Vagina (tissue), 2 donors: ENCODE measurements at regions not wholly inside any gene's neighbourhood (a gene's known extent, or its start where the extent isn't known, plus 50 kb on each side); places are given as distances from the start of the nearest gene placed in this dataset.

Experiments used
- DNase-seq, 2 donors: peaks; one replicate each; pipeline ENCODE4 v3.0.0-alpha.2; 2017; ENCODE audit errors: extremely low spot score in 2 of 2
- H3K27ac ChIP-seq: fragments of 200-600 bp; sonication (generic); one replicate; pipeline ENCODE4 v1.5.1; 2019
- H3K27me3 ChIP-seq: fragments of 200-600 bp; sonication (generic); one replicate; pipeline ENCODE4 v1.5.1; 2019
- H3K36me3 ChIP-seq, 2 donors: fragments of 200-600 bp; sonication (generic); one replicate each; pipeline ENCODE4 v1.5.1; 2017 to 2019
- H3K4me1 ChIP-seq: fragments of 200-600 bp; sonication (generic); one replicate; pipeline ENCODE4 v1.5.1; 2019
- H3K4me3 ChIP-seq, 2 donors: fragments of 200-600 bp; sonication (generic); 1 replicate in 1 of 2; 2 replicates in 1 of 2; pipeline ENCODE4 v1.5.1; 2016 to 2019
- H3K9me3 ChIP-seq: fragments of 200-600 bp; sonication (generic); one replicate; pipeline ENCODE4 v1.5.1; 2019
- POLR2A ChIP-seq, 2 donors: fragments of 450-650 bp; IDR thresholded peaks; one replicate each; pipeline ENCODE4 v1.6.1; 2017; ENCODE audit warnings: antibody characterized with exemption in 2 of 2, mild to moderate bottlenecking in 2 of 2, moderate library complexity in 2 of 2
- POLR2AphosphoS5 ChIP-seq, 2 donors: sonication (generic); formaldehyde crosslinking; IDR thresholded peaks; one replicate each; pipeline ENCODE4 v1.9.0; 2017; ENCODE audit warnings: antibody characterized with exemption in 2 of 2, mild to moderate bottlenecking in 2 of 2, low read depth in 1 of 2; ENCODE audit not compliant: insufficient read depth in 1 of 2
- intact Hi-C: fragments of 100-400 bp; cut with DNase I; formaldehyde crosslinking; loops from one replicate; pipeline ENCODE4 v1.15.1; 2023
- TF ChIP-seq, protein P1 (sequence below), 3 experiments: fragments of 450-650 bp in 2 of 3; fragments of 200-600 bp in 1 of 3; sonication (generic) in 1 of 3; IDR thresholded peaks; one replicate each; pipeline ENCODE4 v1.5.1; 2017 to 2019; ENCODE audit warnings: antibody characterized with exemption in 3 of 3, mild to moderate bottlenecking in 2 of 3, moderate library complexity in 2 of 3

GRCh38 chr5:167539747-167540146 is 751.7 kb upstream of the WWC1 start:
- Histone ChIP-seq H3K4me1 (no peaks in the 10 kb centered on the region), H3K9me3 (no peaks in the 10 kb centered on the region), H3K36me3 (no peaks in the 10 kb centered on the region), H3K27ac (no peak overlapping the region), H3K27me3 (no peaks in the 10 kb centered on the region), H3K4me3 (no peak overlapping the region)
- DNase-seq, result no peak
- TF ChIP-seq, protein P1, sequence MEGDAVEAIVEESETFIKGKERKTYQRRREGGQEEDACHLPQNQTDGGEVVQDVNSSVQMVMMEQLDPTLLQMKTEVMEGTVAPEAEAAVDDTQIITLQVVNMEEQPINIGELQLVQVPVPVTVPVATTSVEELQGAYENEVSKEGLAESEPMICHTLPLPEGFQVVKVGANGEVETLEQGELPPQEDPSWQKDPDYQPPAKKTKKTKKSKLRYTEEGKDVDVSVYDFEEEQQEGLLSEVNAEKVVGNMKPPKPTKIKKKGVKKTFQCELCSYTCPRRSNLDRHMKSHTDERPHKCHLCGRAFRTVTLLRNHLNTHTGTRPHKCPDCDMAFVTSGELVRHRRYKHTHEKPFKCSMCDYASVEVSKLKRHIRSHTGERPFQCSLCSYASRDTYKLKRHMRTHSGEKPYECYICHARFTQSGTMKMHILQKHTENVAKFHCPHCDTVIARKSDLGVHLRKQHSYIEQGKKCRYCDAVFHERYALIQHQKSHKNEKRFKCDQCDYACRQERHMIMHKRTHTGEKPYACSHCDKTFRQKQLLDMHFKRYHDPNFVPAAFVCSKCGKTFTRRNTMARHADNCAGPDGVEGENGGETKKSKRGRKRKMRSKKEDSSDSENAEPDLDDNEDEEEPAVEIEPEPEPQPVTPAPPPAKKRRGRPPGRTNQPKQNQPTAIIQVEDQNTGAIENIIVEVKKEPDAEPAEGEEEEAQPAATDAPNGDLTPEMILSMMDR (IDR thresholded peaks at IDR 0.05), result no peak
- TF ChIP-seq POLR2AphosphoS5 (IDR thresholded peaks at IDR 0.05; ENCODE audit: insufficient read depth in 1 of 2, low read depth in 1 of 2), result no peak
- no peak for TF ChIP-seq POLR2A (IDR thresholded peaks at IDR 0.05)
- intact Hi-C loops, result loop anchor here (10.0 kb wide), 1 partner anchor 1225 kb away; no protein-coding TSS in a partner anchor

- no peaks in the 10 kb centered on the region for H3K36me3 ChIP-seq
- H3K4me1 ChIP-seq, result no peaks in the 10 kb centered on the region
- intact Hi-C loops, result no loop called here
- H3K27ac ChIP-seq, result no peak overlapping the region
- no peaks in the 10 kb centered on the region for H3K9me3 ChIP-seq
- no peak for DNase-seq
- H3K4me3 ChIP-seq, result no peak overlapping the region
- TF ChIP-seq, protein P1 (IDR thresholded peaks at IDR 0.05), result no peak
- no peak for TF ChIP-seq POLR2A (IDR thresholded peaks at IDR 0.05)
- no peak for TF ChIP-seq POLR2AphosphoS5 (IDR thresholded peaks at IDR 0.05; ENCODE audit: insufficient read depth in 1 of 2, low read depth in 1 of 2)
- no peaks in the 10 kb centered on the region for H3K27me3 ChIP-seq
Measured at GRCh38 chr5:167546270-167546669, 745.2 kb upstream of the WWC1 start.

- no peaks in the 10 kb centered on the region for H3K9me3 ChIP-seq
- intact Hi-C loops, result no loop called here
- H3K4me1 ChIP-seq, result no peaks in the 10 kb centered on the region
- H3K4me3 ChIP-seq, result no peak overlapping the region
- no peak for DNase-seq
- TF ChIP-seq POLR2AphosphoS5 (IDR thresholded peaks at IDR 0.05; ENCODE audit: insufficient read depth in 1 of 2, low read depth in 1 of 2), result no peak
- TF ChIP-seq POLR2A (IDR thresholded peaks at IDR 0.05), result no peak
- TF ChIP-seq, protein P1 (IDR thresholded peaks at IDR 0.05), result no peak
- H3K27ac ChIP-seq, result no peak overlapping the region
- H3K27me3 ChIP-seq, result no peaks in the 10 kb centered on the region
- no peaks in the 10 kb centered on the region for H3K36me3 ChIP-seq
Measured at GRCh38 chr5:167552356-167552755, 739.1 kb upstream of the WWC1 start.

GRCh38 chr5:167553511-167553910 is 737.9 kb upstream of the WWC1 start:
- Histone ChIP-seq H3K4me3 (no peak overlapping the region), H3K27ac (no peak overlapping the region), H3K4me1 (no peaks in the 10 kb centered on the region), H3K27me3 (no peaks in the 10 kb centered on the region), H3K36me3 (no peaks in the 10 kb centered on the region), H3K9me3 (no peaks in the 10 kb centered on the region)
- TF ChIP-seq, protein P1 (IDR thresholded peaks at IDR 0.05), result no peak
- no peak for TF ChIP-seq POLR2A (IDR thresholded peaks at IDR 0.05)
- intact Hi-C loops, result no loop called here
- DNase-seq, result no peak

DNA sequence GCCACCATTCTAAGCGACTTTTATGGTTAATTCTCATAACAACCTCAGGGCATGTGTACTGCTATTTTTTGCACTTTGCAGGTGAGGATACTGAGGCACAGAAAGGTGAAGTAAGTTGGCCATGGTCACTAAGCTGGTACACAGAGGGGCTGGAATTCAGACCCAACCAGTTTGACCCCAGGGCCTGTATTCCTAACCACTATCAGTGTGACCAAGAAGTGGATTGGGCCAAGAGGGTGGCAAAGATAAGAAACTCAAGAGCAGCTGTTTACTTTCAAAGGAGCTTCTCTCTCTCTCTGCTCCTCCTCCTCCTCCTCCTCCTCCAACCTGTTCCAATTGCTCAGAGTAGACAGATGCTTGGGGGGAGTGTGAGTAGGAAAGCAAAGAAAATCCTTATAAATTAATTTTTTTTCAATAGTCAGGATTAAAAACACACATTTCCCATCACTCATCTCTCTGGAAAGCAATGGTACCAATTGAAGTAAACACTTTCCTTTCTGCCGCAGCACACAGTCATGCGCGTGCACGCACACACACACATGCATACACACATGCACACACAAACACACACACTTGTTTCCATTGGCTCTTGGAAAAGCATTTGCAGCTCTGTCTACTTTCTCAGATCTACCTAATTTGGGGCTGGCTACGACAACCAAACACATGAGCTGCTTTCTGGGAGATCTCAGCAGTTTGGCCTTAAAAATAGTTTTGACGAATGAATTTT is 736.7 kb upstream of the WWC1 start:
- no peaks in the 10 kb centered on the region for H3K27me3 ChIP-seq
- no peak for DNase-seq
- intact Hi-C loops, result no loop called here
- no peak overlapping the region for H3K4me3 ChIP-seq
- no peak overlapping the region for H3K27ac ChIP-seq
- no peaks in the 10 kb centered on the region for H3K9me3 ChIP-seq
- TF ChIP-seq POLR2A (IDR thresholded peaks at IDR 0.05) (no peak), POLR2AphosphoS5 (IDR thresholded peaks at IDR 0.05; ENCODE audit: insufficient read depth in 1 of 2, low read depth in 1 of 2) (no peak)
- TF ChIP-seq, protein P1 (IDR thresholded peaks at IDR 0.05), result no peak
- no peaks in the 10 kb centered on the region for H3K36me3 ChIP-seq
- no peaks in the 10 kb centered on the region for H3K4me1 ChIP-seq
